ENCODE measurements at regions not wholly inside any gene's neighbourhood (a gene's known extent, or its start where the extent isn't known, plus 50 kb on each side); places are given as distances from the start of the nearest gene placed in this dataset.

DNA sequence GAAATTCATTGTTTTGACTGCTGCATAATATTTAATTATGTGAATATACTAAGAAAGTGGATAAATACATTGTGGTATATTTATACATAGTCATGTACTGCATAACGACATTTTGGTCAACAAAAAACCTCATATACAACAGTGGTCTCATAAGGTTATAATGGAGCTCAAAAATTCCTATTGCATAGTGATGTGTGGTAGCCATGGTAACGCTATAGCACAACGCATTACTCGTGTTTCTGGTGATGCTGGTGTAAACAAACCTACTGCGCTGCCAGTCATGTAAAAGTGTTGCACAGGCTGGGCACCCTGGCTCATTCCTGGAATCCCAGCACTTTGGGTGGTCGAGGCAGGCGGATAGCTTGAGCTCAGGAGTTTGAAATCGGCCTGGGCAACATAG, 52.6 kb upstream of the NHLH2 start:
- in situ Hi-C loops (cut with HindIII; ENCODE audit: low sequenced_read_pairs), result no loop called here

DNA sequence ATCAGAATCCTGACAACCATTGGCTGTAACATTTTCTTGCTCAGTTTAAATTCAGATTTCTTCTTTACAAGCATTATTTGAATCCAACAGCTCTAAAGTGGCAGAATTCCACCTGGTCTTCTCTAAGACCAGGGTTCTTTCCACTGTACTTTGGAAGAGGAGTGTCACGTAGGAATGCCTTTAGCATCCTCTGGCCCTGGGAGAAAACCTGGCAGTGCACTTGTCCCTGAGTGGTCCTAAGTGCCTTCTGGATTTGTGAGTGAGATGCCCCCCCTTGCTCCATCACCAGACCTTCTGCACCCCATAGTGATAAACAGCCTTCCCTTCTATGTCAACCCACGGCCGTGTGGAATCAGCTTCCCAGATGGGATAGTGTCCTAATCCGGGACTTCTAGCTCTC, 57.1 kb upstream of the NHLH2 start:
- in situ Hi-C loops (cut with HindIII; ENCODE audit: low sequenced_read_pairs), result no loop called here

DNA sequence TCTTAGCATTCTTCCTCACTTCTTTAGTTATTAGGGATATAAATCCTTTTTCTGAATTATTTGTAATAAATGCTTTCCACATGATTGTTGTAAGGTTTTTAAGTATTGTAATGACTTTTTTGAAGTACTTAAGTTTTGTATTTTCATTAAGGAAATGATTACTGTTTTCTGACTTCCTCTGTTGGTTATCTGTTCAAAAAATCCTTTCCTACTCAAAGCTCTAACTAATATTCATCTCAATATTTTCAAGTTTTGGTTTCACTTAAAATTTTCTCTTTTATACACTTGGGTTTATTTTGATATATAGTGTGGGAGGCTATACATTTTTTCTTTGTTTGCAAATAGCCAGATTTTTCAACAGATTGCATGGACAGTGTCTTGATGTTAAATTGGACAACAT, 59.9 kb upstream of the NHLH2 start:
- in situ Hi-C loops (cut with HindIII; ENCODE audit: low sequenced_read_pairs), result no loop called here

DNA sequence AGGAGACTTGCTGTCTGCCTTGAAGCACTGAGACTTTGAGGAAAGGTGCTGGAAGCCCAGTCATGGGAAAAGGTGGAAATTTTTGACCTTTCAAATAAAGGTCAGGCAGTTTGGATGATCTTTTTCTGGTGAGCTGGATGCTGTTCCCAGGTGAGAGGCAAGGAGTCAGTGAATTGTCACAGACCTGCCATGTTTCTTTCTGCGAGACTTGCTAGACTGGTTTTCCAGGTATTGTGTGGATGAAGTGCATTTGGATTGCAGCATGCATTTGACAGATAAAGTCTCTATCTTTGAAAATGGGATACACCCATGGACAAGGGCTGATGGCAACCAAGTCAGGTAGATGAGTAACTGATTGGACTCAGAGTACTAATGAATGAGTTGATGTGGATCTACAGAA, 65.7 kb upstream of the NHLH2 start:
- in situ Hi-C loops (cut with HindIII; ENCODE audit: low sequenced_read_pairs), result no loop called here

- in situ Hi-C loops (cut with HindIII; ENCODE audit: low sequenced_read_pairs), result no loop called here
Observed at GRCh38 chr1:115907092-115907491, 66.2 kb upstream of the NHLH2 start.

DNA sequence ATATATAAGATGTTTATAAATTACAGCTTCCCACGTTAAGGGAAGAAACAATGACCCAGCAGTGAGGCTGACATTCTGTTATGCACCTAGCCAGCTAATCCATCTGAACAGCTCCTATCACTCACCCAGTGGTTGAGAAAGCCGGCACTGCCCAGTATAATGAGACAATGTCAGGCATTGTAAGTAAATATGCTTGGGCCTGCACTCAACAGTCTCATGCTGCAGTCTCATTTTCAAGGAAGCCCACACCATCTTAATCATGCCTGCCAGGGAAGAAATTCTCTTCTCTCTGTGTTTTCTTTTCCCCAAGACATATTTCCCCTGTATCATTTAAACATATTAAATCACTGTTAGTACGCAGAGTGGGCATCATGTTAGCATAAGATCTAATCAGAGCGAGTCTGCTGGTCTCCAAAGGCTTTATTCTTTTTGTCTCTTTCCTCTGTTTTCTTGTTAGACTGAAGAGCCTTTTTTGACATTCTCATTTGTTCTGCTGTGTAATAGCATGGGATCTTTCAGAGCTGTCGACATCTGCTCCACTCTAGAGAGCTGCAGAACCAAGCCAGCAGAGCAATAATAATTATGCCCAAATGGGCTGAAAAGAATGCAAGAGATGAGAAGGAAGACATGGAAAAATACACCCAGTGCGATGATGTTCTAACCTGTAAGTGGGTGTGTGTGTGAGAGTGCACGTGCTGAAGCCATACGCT, 67.6 kb upstream of the SLC22A15 start:
- in situ Hi-C loops (cut with HindIII; ENCODE audit: low sequenced_read_pairs), result no loop called here

DNA sequence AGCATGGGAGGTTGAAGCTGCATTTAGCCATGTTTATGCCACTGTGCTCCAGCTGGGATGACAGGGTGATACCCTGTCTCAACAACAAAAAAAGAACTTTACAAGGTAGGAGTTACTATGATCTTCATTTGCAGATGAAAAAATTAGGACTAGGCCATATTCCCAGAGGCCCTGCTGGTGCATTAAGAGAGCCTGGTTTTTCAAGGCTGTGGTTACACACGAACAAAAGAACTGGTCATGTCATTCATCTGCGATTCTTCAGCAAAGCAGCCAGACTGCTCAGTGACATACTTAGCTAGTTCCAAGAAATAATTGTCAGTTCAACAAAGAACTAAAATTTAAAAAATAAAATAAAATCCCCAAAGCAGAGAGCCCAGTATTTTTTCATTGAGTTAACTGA, 66.1 kb upstream of the SLC22A15 start:
- in situ Hi-C loops (cut with HindIII; ENCODE audit: low sequenced_read_pairs), result loop anchor here (10.0 kb wide), 1 partner anchor 95 kb away; no protein-coding TSS in a partner anchor

DNA sequence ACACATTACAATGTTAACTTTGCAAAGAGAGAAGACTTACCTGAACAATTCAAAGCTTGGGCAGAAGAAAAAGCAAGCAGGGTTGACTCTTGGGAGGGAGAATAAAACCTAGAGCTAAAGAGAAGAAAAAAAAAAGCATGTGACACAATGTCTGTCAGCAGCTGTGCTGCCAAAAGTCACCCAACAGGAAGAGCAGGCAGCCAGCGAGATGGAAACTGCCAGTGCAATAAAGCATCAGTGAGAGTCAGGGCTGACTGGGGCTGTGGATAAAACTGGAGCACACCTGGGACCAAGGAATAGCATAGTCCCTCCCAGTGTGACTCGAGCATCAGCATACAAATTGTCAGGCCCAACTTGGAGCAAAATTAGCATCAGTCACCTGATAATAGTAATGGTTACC, 65.0 kb upstream of the SLC22A15 start:
- in situ Hi-C loops (cut with HindIII; ENCODE audit: low sequenced_read_pairs), result loop anchor here (10.0 kb wide), 1 partner anchor 96 kb away; no protein-coding TSS in a partner anchor

GRCh38 chr1:115912116-115912515, 64.2 kb upstream of the SLC22A15 start:
- in situ Hi-C loops (cut with HindIII; ENCODE audit: low sequenced_read_pairs), result loop anchor here (10.0 kb wide), 1 partner anchor 97 kb away; no protein-coding TSS in a partner anchor

DNA sequence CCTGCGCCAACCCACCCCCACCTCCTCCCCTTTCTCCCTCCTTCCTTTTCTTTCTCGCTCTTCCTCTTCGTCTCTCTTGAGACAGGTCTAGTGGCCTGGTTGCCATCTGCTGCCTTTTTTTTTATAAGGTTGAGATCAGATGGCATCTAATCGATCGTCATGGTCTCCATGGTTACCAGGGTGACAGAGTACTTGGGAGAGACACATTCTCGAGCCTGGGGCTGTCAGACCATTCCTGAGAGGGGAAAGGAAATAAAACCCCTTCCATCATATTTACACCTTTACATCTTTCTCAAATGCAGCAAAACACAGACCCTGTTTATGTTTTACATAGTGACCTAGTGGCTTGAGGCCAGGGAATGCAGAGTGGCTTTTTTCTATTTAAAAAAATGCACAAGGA, 53.5 kb upstream of the SLC22A15 start:
- in situ Hi-C loops (cut with HindIII; ENCODE audit: low sequenced_read_pairs), result no loop called here

GRCh38 chr1:115924770-115925169, 51.5 kb upstream of the SLC22A15 start:
- in situ Hi-C loops (cut with HindIII; ENCODE audit: low sequenced_read_pairs), result no loop called here

- in situ Hi-C loops (cut with HindIII; ENCODE audit: low sequenced_read_pairs), result no loop called here
Observed at GRCh38 chr1:115925467-115925866, 50.8 kb upstream of the SLC22A15 start.
